GM12872 (cell line): ENCODE measurements at regions not wholly inside any gene's neighbourhood (a gene's known extent, or its start where the extent isn't known, plus 50 kb on each side); places are given as distances from the start of the nearest gene placed in this dataset.

Experiments used
- TF ChIP-seq, protein P1 (sequence below): IDR thresholded peaks from 3 replicates; pipeline ENCODE4 v1.5.1; 2011; ENCODE audit warnings: low read depth, mild to moderate bottlenecking, low read length, moderate library complexity; ENCODE audit not compliant: insufficient read depth

- TF ChIP-seq, protein P1, sequence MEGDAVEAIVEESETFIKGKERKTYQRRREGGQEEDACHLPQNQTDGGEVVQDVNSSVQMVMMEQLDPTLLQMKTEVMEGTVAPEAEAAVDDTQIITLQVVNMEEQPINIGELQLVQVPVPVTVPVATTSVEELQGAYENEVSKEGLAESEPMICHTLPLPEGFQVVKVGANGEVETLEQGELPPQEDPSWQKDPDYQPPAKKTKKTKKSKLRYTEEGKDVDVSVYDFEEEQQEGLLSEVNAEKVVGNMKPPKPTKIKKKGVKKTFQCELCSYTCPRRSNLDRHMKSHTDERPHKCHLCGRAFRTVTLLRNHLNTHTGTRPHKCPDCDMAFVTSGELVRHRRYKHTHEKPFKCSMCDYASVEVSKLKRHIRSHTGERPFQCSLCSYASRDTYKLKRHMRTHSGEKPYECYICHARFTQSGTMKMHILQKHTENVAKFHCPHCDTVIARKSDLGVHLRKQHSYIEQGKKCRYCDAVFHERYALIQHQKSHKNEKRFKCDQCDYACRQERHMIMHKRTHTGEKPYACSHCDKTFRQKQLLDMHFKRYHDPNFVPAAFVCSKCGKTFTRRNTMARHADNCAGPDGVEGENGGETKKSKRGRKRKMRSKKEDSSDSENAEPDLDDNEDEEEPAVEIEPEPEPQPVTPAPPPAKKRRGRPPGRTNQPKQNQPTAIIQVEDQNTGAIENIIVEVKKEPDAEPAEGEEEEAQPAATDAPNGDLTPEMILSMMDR: peak; percentile 80
Observed at GRCh38 chr9:110058304-110058953, 149.5 kb downstream of the C9orf152 start.

DNA sequence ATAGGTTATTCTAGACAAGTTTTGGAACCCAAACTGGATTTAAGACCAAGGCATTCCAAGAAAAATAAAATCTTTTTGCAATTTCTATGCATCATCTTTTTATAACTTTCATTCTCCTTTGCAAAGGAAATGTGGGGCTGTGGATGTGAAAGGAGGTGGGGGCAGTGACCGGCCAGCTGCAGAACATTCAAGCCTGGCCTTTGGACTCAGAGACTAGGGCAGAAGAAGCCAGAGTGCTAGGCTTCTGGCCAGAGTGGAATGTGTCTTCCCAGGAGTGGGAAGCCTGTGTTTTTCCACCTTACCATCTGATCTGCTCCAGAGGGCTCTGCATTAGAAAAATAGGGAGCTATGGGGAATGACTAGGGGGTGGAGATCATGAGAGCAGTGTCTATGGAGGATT, 148.5 kb downstream of the C9orf152 start:
- TF ChIP-seq, protein P1: no peak

- TF ChIP-seq, protein P1: no peak
Observed at GRCh38 chr9:110064803-110065202, 143.2 kb downstream of the C9orf152 start.

DNA sequence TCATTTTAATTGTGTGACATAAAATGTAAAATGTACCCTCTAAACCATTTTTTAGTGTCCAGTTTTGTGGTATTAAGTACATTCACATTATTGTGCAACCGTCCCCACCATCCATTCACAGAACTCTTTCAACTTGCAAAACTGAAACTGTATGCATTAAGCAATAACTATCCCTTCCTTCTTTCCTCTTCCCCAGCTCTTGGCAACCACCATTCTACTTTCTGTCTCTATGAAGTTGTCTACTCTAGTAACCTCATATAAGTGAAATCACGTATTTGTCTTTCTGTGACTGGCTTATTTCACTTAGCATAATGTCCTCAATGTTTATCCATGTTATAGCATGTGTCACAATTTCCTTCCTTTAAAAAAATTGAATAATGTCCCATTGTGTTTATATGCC, 142.4 kb downstream of the C9orf152 start:
- TF ChIP-seq, protein P1: no peak

DNA sequence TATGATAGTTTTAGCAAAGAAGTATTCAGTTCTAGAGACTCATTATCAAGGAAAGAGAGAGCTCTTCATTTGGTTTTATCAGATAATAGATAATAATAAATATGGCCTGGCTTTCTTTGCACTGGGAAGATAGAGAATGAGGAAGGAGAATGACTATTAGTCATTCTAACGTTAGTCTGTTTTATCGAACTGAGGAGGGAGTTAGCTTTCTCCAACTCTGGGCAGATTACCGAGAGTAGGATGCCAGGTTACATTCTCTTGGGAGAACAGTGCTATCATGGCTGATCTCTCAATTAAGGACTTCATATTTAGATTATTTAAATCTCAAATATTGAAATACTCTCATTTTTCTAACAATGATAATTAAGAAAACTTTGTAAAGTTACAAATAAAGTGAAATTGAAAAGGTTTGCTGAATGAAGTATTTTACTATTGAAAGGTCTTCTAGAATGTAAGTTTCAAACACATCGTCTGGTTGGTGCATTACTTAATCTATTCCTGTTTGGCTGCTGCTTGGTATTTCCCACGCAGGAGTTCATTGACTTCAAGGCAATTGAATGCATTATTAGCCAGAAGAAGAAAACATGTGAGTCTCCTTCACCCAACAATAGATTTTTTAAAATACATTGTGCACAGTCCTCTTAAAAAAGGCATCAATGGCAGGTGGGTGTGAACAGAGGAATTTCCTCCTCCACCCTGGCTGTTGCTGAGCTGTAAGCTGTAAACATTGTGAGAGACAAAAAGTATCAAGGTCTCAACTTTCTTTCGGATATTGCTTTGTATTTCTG, 140.8 kb downstream of the C9orf152 start:
- TF ChIP-seq, protein P1: no peak

DNA sequence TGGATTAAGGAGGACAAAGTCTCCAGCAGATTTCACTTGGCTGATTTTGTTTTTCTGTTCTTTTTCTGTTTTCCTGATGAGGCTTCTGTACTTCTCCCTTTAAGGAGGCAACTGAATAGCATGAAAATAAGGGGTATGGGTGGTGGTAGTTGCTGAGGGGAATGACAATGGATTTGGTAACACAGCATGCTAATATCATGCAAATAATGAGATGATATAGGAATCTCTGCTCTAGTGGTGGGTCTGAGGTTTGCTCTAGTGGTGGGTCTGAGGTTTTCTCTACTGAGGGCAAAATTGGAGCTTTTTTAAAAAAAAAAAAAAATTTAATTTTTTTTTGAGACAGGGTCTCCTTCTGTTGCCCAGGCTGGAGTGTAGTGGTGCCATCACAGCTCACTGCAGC, 139.7 kb downstream of the C9orf152 start:
- TF ChIP-seq, protein P1: no peak

- TF ChIP-seq, protein P1: no peak
Observed at GRCh38 chr9:110069326-110070248, 138.4 kb downstream of the C9orf152 start.
